ENCODE measurements at regions not wholly inside any gene's neighbourhood (a gene's known extent, or its start where the extent isn't known, plus 50 kb on each side); places are given as distances from the start of the nearest gene placed in this dataset.

DNA sequence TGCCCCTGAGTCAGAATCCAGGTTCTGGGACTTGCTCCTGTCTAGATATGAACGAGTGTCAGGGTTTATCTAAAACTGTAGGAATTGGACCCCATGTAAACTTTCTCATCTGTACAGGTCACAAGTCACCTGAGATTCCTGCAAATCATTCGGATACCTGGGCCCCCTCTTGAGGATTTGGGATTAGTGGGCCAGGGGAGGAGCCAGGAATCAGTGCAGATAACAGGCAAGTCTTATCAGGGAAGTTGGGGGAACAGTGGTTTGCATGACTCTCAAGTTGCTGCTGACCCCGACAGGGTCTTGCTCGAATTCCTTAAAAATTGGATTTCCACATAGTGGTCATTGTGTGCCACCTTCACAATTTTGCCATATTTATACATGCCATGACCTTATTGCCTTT lies 188.4 kb upstream of the LYZL1 start:
- ChIA-PET POLR2A (no interaction called here), CTCF (interaction anchor here (0.9 kb wide), 1 partner anchor 27 kb away, joined by 3 read pairs; no protein-coding TSS in a partner anchor)
- TF ChIP-seq, protein P1, sequence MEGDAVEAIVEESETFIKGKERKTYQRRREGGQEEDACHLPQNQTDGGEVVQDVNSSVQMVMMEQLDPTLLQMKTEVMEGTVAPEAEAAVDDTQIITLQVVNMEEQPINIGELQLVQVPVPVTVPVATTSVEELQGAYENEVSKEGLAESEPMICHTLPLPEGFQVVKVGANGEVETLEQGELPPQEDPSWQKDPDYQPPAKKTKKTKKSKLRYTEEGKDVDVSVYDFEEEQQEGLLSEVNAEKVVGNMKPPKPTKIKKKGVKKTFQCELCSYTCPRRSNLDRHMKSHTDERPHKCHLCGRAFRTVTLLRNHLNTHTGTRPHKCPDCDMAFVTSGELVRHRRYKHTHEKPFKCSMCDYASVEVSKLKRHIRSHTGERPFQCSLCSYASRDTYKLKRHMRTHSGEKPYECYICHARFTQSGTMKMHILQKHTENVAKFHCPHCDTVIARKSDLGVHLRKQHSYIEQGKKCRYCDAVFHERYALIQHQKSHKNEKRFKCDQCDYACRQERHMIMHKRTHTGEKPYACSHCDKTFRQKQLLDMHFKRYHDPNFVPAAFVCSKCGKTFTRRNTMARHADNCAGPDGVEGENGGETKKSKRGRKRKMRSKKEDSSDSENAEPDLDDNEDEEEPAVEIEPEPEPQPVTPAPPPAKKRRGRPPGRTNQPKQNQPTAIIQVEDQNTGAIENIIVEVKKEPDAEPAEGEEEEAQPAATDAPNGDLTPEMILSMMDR (IDR thresholded peaks at IDR 0.05; ENCODE audit: control extremely low read depth, extremely low read depth, low read depth, missing control alignments), result no peak
- no peak for DNase-seq (ENCODE audit: extremely low spot score)

DNA sequence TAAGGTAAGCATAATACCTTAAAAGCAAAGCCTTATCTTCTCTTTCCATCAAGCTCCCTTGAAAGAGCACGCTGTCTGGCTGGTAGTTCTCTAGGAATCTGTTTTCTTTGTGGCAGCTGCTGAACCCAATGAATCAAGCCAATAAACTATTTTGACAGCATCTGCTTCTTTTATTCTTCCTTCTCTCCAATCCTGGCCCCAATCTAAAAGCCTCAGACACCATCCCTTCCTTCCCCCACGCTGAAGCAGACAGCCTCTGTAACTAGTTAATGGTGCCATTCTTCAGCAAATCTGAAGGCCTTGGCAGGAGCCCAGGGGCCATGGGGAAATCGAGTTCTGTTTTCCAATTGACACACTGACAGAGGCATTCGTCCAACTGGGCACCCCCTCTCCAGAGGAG lies 186.6 kb upstream of the LYZL1 start:
- ChIA-PET CTCF (interaction anchor here (1.3 kb wide), 1 partner anchor 27 kb away, joined by 3 read pairs; no protein-coding TSS in a partner anchor), POLR2A (no interaction called here)
- TF ChIP-seq, protein P1 (IDR thresholded peaks at IDR 0.05; ENCODE audit: control extremely low read depth, extremely low read depth, low read depth, missing control alignments), result no peak
- no peak for DNase-seq (ENCODE audit: extremely low spot score)

DNA sequence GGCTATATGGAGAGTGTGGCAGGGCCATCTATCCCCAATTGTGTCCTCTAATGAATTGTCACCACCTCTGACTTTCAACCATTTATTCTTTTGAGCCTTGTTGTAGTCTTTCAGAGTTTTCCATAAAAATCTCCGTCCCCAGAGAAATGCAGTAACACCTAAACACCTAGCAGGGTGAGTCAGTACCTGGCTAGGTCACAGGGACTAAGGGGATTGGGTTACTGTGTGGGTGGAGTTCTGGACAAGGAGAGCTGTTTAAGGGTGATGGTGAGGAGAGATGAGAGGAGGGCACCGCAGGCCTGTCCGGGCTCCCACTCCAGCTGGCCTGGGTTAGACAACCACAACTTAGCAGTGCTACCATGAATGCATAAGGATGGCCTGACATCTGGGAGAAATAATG lies 186.2 kb upstream of the LYZL1 start:
- DNase-seq (ENCODE audit: extremely low spot score), result no peak
- TF ChIP-seq, protein P1 (IDR thresholded peaks at IDR 0.05; ENCODE audit: control extremely low read depth, extremely low read depth, low read depth, missing control alignments), result no peak
- ChIA-PET CTCF (no interaction called here), POLR2A (no interaction called here)

DNA sequence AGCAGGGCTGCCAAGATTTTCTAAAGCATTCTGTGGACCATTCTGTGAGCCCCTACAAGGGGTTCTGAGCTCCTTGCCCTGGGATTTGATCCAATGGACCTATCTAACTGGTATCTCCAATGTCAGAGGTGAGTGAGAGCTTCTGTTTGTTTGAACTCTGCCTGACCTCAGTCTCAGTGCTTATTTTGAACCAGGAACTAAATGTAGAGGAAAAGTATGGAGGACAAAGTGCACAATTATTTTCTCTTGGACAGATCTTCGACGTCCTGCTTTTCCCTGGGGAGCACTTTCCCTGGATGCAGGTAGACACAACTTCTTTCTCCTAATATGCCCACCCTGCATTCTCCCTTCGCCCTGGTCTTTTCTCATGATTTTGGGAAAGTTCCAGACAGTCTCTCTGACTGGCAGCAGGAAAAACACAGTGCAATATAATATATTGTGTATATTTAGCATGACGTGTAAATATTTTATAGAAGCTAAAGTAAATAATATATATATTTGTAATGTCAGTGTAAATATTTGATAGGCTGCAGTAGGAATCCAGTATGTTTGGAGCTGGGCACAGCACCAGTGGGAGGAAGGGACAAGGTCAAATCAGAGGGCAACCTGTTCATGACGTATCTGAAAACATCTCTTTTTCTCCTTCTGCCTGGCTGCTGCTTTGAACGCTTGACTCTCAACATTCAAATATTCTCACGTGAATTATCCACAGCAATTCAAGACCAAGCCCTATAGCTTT lies 184.0 kb upstream of the LYZL1 start:
- no peak for DNase-seq (ENCODE audit: extremely low spot score)
- TF ChIP-seq, protein P1 (IDR thresholded peaks at IDR 0.05; ENCODE audit: control extremely low read depth, extremely low read depth, low read depth, missing control alignments), result no peak
- ChIA-PET CTCF (interaction anchor here (1.5 kb wide), 1 partner anchor 15 kb away, joined by 3 read pairs; no protein-coding TSS in a partner anchor), POLR2A (no interaction called here)

DNA sequence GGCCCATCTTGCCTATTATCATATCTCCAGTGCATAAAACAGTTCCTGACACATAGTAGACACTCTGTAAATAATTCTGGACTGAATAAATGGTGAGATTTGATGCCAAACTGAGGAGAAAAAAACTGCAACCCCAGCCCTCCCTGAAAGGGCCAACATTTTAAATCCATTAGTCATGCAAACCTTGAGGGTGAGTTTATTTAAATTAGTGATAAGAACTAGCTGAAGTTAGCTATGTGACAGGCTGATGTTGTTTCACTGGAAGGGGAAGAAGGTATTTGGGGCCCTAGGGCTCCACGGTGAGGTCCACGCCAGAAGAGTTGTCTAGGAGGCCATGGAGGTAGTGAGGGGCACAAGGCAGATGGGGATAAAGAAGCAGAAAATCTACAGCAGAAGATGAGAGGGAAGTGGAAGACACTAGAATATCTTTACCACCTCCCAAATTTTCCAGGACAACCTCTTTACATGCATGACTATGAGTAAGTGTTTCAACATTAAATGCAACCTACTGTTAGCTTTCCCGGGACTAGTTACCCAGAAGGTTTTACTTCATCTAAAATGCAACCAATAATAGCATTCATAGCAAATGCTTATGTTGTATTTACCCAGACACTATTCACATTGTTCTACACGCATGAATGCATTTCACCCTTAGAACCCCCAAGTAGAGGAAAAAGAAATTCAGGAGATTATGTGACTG lies 183.2 kb upstream of the LYZL1 start:
- CTCF ChIA-PET, result interaction anchor here (1.1 to 1.5 kb wide), 3 partner anchors 14 to 53 kb away, joined by 3 read pairs; no protein-coding TSS in a partner anchor

DNA sequence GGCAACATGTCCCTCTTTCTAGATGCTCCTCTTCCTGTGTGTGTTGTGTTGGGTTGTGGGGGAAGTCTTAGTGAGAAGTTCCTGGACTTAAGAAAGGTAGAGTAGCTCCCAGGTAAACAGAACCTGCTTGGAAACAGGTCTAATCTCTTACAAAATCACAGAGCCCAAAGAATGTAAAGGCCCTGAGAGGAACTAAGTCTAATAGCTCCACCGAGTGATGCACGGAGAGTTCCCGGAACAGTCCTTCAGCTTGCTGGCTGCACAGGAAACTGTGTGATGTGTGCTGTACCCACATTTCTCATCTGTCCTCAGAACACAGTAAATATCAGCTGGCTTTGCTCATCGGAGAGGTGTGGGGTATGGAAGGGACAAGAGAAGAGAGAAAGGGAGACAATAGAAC lies 182.6 kb upstream of the LYZL1 start:
- CTCF ChIA-PET, result interaction anchor here (1.1 to 1.6 kb wide), 5 partner anchors 10 to 53 kb away, joined by 3 to 4 read pairs (median 3); no protein-coding TSS in a partner anchor
- no peak for DNase-seq (ENCODE audit: extremely low spot score)
- POLR2A ChIA-PET, result no interaction called here
- TF ChIP-seq, protein P1 (IDR thresholded peaks at IDR 0.05; ENCODE audit: control extremely low read depth, extremely low read depth, low read depth, missing control alignments), result no peak

More for the DNA sequence above, 183.2 kb upstream of the LYZL1 start:
- TF ChIP-seq, protein P1 (IDR thresholded peaks at IDR 0.05; ENCODE audit: control extremely low read depth, extremely low read depth, low read depth, missing control alignments), result no peak
- POLR2A ChIA-PET, result no interaction called here
- DNase-seq (ENCODE audit: extremely low spot score), result no peak

Measured in GM10248 (cell line).